Fibroblast of lung (primary cell): ENCODE measurements at regions not wholly inside any gene's neighbourhood (a gene's known extent, or its start where the extent isn't known, plus 50 kb on each side); places are given as distances from the start of the nearest gene placed in this dataset.

Experiments used
- DNase-seq, 2 donors: peaks; one replicate each; pipeline versions ENCODE4 v3.0.0 to v3.0.0-alpha.2; 2010; ENCODE audit warnings: low read depth in 2 of 2
- H2AFZ ChIP-seq: 2 replicates; pipeline ENCODE4 v1.5.1; 2012; ENCODE audit warnings: low read length, control low read depth, inconsistent platforms
- H3K27ac ChIP-seq: 2 replicates; pipeline ENCODE4 v1.5.1; 2011; ENCODE audit warnings: low read length, control low read depth; ENCODE audit not compliant: insufficient read depth
- H3K27me3 ChIP-seq: 2 replicates; pipeline ENCODE4 v1.5.1; 2011; ENCODE audit warnings: mild to moderate bottlenecking, low read length; ENCODE audit not compliant: control insufficient read depth, insufficient read depth
- H3K36me3 ChIP-seq: 2 replicates; pipeline ENCODE4 v1.5.1; 2011; ENCODE audit warnings: low read length; ENCODE audit not compliant: control insufficient read depth, insufficient read depth
- H3K4me1 ChIP-seq: 2 replicates; pipeline ENCODE4 v1.5.1; 2011; ENCODE audit warnings: low read length; ENCODE audit not compliant: control insufficient read depth, insufficient read depth; ENCODE audit errors: extremely low read depth
- H3K4me2 ChIP-seq: 2 replicates; pipeline ENCODE4 v1.5.1; 2011; ENCODE audit warnings: low read length, control low read depth; ENCODE audit not compliant: insufficient read depth; ENCODE audit errors: extremely low read depth
- H3K4me3 ChIP-seq, 4 experiments: fragments of 200-600 bp in 1 of 4; sonication (generic) in 1 of 4; replicated peaks in 1 of 4; 2 replicates each; pipeline ENCODE4 v1.5.1; 2011 to 2016; ENCODE audit warnings: low read length in 4 of 4, low read depth in 3 of 4, mild to moderate bottlenecking in 3 of 4, control low read depth in 2 of 4, inconsistent platforms in 1 of 4, mixed read lengths in 1 of 4; ENCODE audit not compliant: insufficient read depth in 1 of 4; ENCODE audit errors: control extremely low read depth in 1 of 4
- H3K79me2 ChIP-seq: 2 replicates; pipeline ENCODE4 v1.5.1; 2012; ENCODE audit warnings: mild to moderate bottlenecking, low read length, inconsistent platforms; ENCODE audit not compliant: control insufficient read depth, insufficient read depth
- H3K9ac ChIP-seq: 2 replicates; pipeline ENCODE4 v1.5.1; 2011; ENCODE audit warnings: mild to moderate bottlenecking, low read length, control low read depth; ENCODE audit not compliant: insufficient read depth
- H3K9me3 ChIP-seq: 2 replicates; pipeline ENCODE4 v1.5.1; 2012; ENCODE audit warnings: low read depth, low read length; ENCODE audit not compliant: control insufficient read depth, insufficient read depth
- H4K20me1 ChIP-seq: 2 replicates; pipeline ENCODE4 v1.5.1; 2011; ENCODE audit warnings: low read length; ENCODE audit not compliant: control insufficient read depth, insufficient read depth; ENCODE audit errors: extremely low read depth
- EZH2 ChIP-seq: IDR thresholded peaks from 2 replicates; pipeline ENCODE4 v1.5.1; 2012; ENCODE audit warnings: low read length, control low read depth, mild to moderate bottlenecking; ENCODE audit errors: missing control alignments
- TF ChIP-seq, protein P1 (sequence below), 2 donors: IDR thresholded peaks in 1 of 2; conservative IDR thresholded peaks in 1 of 2; 1 replicate in 1 of 2; 2 replicates in 1 of 2; pipeline ENCODE4 v1.5.1; 2011 to 2012; ENCODE audit warnings: low read length in 2 of 2, control low read depth in 1 of 2, inconsistent platforms in 1 of 2, low read depth in 1 of 2, mild to moderate bottlenecking in 1 of 2

DNA sequence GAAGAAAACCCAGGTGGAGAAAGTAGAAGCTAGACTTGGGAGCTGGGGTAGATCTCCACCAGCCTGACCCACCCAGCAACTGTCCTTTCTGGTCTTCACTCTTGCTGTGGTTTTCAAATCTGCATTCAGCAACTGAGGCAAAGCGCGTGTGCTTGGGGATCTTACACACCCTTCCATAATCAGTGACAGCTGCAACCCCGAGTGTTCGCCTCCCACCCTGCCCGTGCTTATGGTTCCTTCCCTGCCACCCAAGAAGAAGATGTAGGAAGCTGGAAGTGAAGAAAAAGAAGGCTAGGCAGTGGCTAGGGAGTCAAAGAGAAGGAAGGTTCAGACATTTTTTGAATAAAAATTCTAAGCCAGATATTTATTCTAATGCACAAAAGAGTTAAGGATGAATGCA lies 162.6 kb upstream of the CCND2 start:
- Histone ChIP-seq H3K4me3 (no peak overlapping the region), H2AFZ (no peak overlapping the region), H3K4me2 (no peak overlapping the region), H3K79me2 (no peaks in the 10 kb centered on the region), H3K36me3 (no peaks in the 10 kb centered on the region), H3K9me3 (no peaks in the 10 kb centered on the region), H3K27ac (no peak overlapping the region), H3K9ac (no peak overlapping the region), H4K20me1 (no peaks in the 10 kb centered on the region), H3K4me1 (no peaks in the 10 kb centered on the region), H3K27me3 (no peaks in the 10 kb centered on the region)
- TF ChIP-seq, protein P1, sequence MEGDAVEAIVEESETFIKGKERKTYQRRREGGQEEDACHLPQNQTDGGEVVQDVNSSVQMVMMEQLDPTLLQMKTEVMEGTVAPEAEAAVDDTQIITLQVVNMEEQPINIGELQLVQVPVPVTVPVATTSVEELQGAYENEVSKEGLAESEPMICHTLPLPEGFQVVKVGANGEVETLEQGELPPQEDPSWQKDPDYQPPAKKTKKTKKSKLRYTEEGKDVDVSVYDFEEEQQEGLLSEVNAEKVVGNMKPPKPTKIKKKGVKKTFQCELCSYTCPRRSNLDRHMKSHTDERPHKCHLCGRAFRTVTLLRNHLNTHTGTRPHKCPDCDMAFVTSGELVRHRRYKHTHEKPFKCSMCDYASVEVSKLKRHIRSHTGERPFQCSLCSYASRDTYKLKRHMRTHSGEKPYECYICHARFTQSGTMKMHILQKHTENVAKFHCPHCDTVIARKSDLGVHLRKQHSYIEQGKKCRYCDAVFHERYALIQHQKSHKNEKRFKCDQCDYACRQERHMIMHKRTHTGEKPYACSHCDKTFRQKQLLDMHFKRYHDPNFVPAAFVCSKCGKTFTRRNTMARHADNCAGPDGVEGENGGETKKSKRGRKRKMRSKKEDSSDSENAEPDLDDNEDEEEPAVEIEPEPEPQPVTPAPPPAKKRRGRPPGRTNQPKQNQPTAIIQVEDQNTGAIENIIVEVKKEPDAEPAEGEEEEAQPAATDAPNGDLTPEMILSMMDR (conservative IDR thresholded peaks at IDR 0.05 in 1 of 2, IDR thresholded peaks at IDR 0.05 in 1 of 2; ENCODE audit: low read depth in 1 of 2, low read length in 2 of 2) = no peak
- TF ChIP-seq EZH2 = no peak
- DNase-seq = no peak

DNA sequence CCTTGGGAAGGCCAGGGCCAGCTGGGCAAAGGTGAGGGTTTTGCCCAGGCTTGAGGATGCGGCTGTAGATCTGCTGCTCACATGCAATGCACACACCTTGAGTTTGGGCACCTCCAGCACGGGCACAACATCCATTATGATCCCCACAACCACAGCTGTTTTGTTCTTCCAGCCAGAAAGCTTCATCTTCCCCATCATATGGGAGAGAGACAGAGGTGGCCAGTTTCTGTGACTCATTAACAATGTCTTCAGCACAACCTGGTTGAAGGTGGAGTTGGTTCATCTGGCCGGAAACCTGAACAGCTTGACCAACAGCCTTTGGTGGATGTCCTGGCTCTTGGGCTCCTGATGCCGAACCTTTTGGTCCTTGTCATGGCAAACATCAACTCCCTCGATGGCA lies 163.7 kb upstream of the CCND2 start:
- TF ChIP-seq EZH2 = no peak
- TF ChIP-seq, protein P1 (conservative IDR thresholded peaks at IDR 0.05 in 1 of 2, IDR thresholded peaks at IDR 0.05 in 1 of 2; ENCODE audit: low read depth in 1 of 2, low read length in 2 of 2) = no peak
- DNase-seq = no peak
- H3K4me1 ChIP-seq = no peaks in the 10 kb centered on the region

DNA sequence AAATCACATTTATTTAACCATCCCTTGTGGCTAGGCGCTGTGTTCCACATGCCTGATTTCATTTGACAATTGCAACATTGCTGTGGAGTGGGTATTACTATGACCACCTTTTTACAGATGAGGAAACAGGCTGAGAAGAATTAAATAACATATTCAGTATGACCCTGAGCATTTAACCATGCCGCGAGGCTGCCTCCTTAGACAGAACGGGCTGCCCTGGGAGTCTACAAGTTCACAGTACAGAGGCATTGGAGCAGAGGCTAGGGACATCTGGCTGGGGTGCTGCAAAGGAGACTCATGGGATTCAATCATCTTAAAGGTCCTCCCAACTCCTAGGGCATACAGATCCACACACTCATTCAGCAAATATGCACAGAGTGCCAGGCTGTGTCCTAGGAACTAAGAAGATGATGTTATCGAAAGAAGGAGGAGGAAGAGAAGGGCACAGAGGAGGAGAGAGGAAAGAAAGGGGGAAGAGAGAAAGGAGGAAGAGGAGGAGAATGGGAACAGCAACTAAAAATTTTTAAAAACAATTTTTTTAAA lies 164.7 kb upstream of the CCND2 start:
- Histone ChIP-seq H3K9ac (no peak overlapping the region), H2AFZ (no peak overlapping the region), H3K27ac (no peak overlapping the region), H3K36me3 (no peaks in the 10 kb centered on the region), H3K4me1 (no peaks in the 10 kb centered on the region), H3K9me3 (no peaks in the 10 kb centered on the region), H3K79me2 (no peaks in the 10 kb centered on the region), H3K27me3 (no peaks in the 10 kb centered on the region), H4K20me1 (no peaks in the 10 kb centered on the region), H3K4me2 (no peak overlapping the region), H3K4me3 (no peak overlapping the region)
- TF ChIP-seq, protein P1 (conservative IDR thresholded peaks at IDR 0.05 in 1 of 2, IDR thresholded peaks at IDR 0.05 in 1 of 2; ENCODE audit: low read depth in 1 of 2, low read length in 2 of 2) = no peak
- no peak for TF ChIP-seq EZH2
- no peak for DNase-seq

More for the DNA sequence above, 163.7 kb upstream of the CCND2 start:
- Histone ChIP-seq H3K27me3 (no peaks in the 10 kb centered on the region), H4K20me1 (no peaks in the 10 kb centered on the region), H3K4me3 (no peak overlapping the region), H3K9ac (no peak overlapping the region), H3K36me3 (no peaks in the 10 kb centered on the region), H3K27ac (no peak overlapping the region), H2AFZ (no peak overlapping the region), H3K4me2 (no peak overlapping the region), H3K9me3 (no peaks in the 10 kb centered on the region), H3K79me2 (no peaks in the 10 kb centered on the region)
